GM12878 (cell line): ENCODE measurements at regions not wholly inside any gene's neighbourhood (a gene's known extent, or its start where the extent isn't known, plus 50 kb on each side); places are given as distances from the start of the nearest gene placed in this dataset.

Source experiments
- CUX1 ChIP-seq: IDR thresholded peaks from 2 replicates; pipeline ENCODE4 v1.6.1; 2012; ENCODE audit warnings: improper control_type of control experiment, low read depth, low read length; ENCODE audit not compliant: insufficient replicate concordance
- ELK1 ChIP-seq: IDR thresholded peaks from 2 replicates; pipeline ENCODE4 v1.6.1; 2012; ENCODE audit warnings: low read depth, low read length, improper control_type of control experiment
- ESRRA ChIP-seq: IDR thresholded peaks from 2 replicates; pipeline ENCODE4 v1.6.1; 2012; ENCODE audit warnings: mild to moderate bottlenecking, low read length, improper control_type of control experiment
- HDAC6 ChIP-seq: fragments of 200-600 bp; sonication (generic); IDR thresholded peaks from one replicate; pipeline ENCODE4 v1.8.0; 2017; ENCODE audit warnings: antibody characterized with exemption; ENCODE audit not compliant: unreplicated experiment
- IKZF1 ChIP-seq: fragments of 450-650 bp; conservative IDR thresholded peaks from 2 replicates; pipeline ENCODE4 v1.6.1; 2017; ENCODE audit warnings: antibody characterized with exemption, mild to moderate bottlenecking
- NR2F1 ChIP-seq: fragments of 450-650 bp; conservative IDR thresholded peaks from 2 replicates; pipeline ENCODE4 v1.6.1; 2017; ENCODE audit warnings: mild to moderate bottlenecking
- RELB ChIP-seq: fragments of 450-650 bp; IDR thresholded peaks from 2 replicates; pipeline ENCODE4 v1.6.1; 2017; ENCODE audit warnings: low read depth, mild to moderate bottlenecking, moderate library complexity
- SIX5 ChIP-seq: IDR thresholded peaks from 2 replicates; pipeline ENCODE4 v1.6.1; 2011; ENCODE audit warnings: mild to moderate bottlenecking, low read depth, low read length, moderate library complexity; ENCODE audit not compliant: severe bottlenecking
- ZBED1 ChIP-seq: IDR thresholded peaks from 2 replicates; pipeline ENCODE4 v1.6.1; 2016; ENCODE audit warnings: borderline replicate concordance
- TF ChIP-seq, protein P1 (sequence below): fragments of 450-650 bp; IDR thresholded peaks from 2 replicates; pipeline ENCODE4 v1.6.1; 2016; ENCODE audit warnings: mild to moderate bottlenecking

GRCh38 chr9:11144746-11145145 lies 531.9 kb upstream of the PTPRD start (continued):
- TF ChIP-seq HDAC6 = no peak
- TF ChIP-seq NR2F1 = no peak
- no peak for TF ChIP-seq CUX1
- TF ChIP-seq SIX5 = no peak
- no peak for TF ChIP-seq ESRRA
- TF ChIP-seq, protein P1, sequence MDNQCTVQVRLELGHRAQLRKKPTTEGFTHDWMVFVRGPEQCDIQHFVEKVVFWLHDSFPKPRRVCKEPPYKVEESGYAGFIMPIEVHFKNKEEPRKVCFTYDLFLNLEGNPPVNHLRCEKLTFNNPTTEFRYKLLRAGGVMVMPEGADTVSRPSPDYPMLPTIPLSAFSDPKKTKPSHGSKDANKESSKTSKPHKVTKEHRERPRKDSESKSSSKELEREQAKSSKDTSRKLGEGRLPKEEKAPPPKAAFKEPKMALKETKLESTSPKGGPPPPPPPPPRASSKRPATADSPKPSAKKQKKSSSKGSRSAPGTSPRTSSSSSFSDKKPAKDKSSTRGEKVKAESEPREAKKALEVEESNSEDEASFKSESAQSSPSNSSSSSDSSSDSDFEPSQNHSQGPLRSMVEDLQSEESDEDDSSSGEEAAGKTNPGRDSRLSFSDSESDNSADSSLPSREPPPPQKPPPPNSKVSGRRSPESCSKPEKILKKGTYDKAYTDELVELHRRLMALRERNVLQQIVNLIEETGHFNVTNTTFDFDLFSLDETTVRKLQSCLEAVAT = no peak
- TF ChIP-seq ZBED1 = no peak
- no peak for TF ChIP-seq ELK1
- no peak for TF ChIP-seq RELB
- no peak for TF ChIP-seq IKZF1
